GM19468 (cell line): ENCODE measurements at regions not wholly inside any gene's neighbourhood (a gene's known extent, or its start where the extent isn't known, plus 50 kb on each side); places are given as distances from the start of the nearest gene placed in this dataset.
"Not testable (repeated sequence)": the region's sequence is repeated elsewhere in the genome, so short reads cannot be mapped to it uniquely, and the experiment has no call there.

ENCODE experiments used
- ATAC-seq: cut with Tn5 transposase; IDR thresholded peaks from one replicate; pipeline ENCODE4 v1.9.1; 2021; ENCODE audit warnings: mild to moderate bottlenecking, moderate library complexity, moderate number of reproducible peaks; ENCODE audit not compliant: unreplicated experiment; ENCODE audit errors: extremely low read depth

- ATAC-seq = no peak
These were observed 238.1 kb upstream of the IRAK1BP1 start for GRCh38 chr6:78629154-78629721.

DNA sequence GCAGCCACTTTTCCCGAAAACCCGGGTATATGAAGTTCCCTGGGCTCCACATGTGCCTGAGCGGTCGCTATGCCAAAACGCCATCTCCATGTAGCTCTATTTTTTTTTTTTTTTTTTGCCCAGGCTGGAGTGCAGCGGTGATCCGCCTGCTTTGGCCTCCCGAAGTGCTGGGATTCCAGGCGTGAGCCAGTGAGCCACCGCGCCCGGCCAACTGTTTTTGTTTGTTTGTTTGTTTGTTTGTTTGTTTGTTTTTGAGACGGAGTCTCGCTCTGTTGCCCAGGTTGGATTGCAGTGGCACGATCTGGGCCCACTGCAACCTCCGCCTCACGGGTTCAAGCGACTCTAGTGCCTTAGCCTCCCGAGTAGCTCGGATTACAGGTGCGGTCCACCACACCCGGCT, 237.5 kb upstream of the IRAK1BP1 start:
- ATAC-seq = no peak

DNA sequence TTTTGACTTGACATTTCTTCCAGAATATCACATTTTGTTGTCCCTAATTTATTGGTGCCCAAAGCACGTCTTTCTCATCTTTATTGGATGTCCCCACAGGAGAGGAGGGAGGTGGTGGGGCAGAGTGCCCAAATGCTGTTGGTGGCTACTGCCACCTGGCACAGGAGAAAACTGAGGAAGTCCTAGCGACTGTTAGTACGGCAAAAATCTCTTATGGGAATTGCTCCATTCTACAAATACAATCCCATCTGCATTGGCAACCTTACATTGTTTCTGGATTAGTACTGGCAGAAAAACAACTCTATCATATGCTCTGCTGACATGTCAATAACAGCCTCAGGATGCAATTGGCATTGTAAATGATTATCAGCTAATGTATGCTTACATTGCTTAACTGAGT, 235.4 kb upstream of the IRAK1BP1 start:
- ATAC-seq = no peak

DNA sequence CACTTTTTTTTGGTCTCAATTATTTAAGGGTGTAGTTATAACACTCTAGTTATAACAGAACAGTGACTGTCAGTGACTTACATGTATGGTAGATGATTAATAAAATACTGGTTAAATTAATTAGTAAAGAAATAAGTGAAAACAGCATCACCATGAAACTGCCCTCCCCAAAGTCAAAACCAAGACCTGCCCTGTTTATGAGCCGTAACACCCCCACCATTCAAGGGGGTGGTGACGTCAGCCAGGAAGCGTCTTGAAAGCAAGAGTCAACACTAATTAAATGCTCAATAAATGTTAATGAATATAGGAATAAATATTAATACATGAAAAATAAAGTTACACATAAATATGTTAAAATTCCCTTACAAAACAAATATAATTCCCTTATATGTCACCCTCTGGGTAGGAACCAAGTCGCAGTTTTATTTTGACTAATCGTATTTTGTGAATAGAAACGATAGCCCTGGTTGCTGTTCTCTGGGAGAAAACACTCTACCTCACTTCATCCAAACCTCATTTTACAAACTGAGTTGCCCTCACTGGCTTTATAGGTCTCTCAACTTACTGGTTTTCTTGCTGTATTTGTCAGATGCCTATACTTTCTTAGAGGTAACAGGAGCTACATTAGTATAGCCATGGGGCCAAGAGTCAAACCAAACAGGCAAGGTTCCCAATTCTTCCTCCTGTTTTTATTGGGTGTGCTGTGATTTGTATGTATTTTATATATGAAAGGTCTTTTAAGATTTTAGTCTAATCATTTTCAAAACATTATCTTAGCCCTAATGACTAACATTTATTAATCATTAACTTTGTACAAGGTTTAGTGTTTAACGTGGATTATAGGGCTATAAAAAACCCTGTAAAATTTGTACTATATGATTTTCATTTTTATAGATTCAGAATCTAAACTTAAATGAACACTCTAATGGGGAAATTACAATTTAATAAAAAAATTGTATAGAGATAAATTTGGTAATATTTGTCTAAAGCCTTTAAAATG, 227.9 kb upstream of the IRAK1BP1 start:
- ATAC-seq = no peak

DNA sequence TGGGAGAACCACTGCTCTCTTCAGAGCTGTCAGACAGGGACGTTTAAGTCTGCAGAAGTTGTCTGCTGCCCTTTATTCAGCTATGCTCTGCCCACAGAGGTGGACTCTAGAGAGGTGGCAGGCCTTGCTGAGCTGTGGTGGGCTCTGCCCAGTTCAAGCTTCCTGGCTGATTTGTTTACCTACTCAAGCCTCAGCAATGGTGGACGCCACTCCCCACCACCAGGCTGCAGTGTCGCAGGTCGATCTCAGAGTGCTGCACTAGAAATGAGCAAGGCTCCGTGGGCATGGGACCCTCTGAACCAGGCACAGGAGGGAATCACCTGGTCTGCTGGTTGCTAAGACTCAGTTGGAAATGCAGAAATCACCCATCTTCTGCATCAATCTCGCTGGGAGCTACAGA, 223.4 kb upstream of the IRAK1BP1 start:
- ATAC-seq = not testable (repeated sequence)

GRCh38 chr6:78646542-78647415, 220.6 kb upstream of the IRAK1BP1 start:
- ATAC-seq = not testable (repeated sequence)

GRCh38 chr6:78665819-78666218, 201.5 kb upstream of the IRAK1BP1 start:
- ATAC-seq = not testable (repeated sequence)

DNA sequence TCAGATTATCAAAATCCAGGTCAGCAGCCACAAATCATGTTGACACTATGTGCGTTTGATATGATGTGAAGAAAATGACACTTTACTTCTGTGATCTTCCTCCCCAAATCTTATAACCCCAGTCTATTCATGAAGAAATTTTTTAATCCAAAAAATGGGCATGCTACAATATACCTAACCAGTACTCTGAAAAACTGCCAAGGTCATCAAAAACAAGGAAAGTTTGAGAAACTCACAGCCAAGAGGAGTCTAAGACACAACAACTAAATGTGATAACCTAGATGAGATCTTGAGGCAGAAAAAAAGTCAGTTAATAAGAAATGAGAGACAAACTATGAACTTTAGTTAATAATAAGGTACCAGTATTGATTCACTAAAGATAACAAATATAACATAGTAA, 200.6 kb upstream of the IRAK1BP1 start:
- no peak for ATAC-seq

DNA sequence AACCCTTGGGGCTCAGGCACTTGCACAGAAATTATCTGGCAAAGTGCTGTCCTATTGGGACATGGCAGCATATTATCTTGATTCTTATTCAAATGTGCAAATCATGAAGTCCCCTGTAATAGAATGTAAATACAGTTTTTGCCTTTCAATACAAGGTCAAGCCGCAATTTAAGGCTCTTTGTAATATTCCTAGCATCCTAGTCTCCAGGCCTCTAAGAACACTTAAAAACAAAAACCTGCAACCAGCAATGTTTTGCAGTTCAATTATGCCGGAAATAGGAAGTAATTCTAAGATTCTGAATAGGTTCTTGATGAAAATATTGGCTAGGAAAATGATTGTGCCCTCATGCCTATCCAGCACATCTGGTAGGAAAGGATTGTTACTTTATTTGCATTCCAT, 197.2 kb upstream of the IRAK1BP1 start:
- no peak for ATAC-seq

DNA sequence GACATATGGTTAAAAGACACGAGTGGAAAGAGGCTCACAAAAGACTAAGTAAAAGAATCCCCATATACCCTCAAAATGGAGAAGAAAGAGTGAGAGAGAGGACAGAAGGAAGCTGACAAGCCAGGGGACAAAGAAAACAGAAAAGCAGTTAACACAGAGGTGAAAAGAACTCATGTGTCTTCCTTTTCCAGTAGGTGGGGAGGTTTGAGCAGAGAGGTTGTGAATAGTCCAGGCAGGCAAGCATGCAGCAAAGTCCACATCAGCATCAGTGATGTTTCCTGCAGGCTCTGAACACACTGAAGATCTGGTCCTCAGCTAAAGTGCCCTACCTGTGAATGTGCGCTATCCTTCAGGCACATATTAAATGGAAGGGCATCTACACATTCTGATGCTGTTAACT, 196.5 kb upstream of the IRAK1BP1 start:
- ATAC-seq = no peak

- ATAC-seq = not testable (repeated sequence)
These were observed 191.0 kb upstream of the IRAK1BP1 start for GRCh38 chr6:78676069-78677007.

DNA sequence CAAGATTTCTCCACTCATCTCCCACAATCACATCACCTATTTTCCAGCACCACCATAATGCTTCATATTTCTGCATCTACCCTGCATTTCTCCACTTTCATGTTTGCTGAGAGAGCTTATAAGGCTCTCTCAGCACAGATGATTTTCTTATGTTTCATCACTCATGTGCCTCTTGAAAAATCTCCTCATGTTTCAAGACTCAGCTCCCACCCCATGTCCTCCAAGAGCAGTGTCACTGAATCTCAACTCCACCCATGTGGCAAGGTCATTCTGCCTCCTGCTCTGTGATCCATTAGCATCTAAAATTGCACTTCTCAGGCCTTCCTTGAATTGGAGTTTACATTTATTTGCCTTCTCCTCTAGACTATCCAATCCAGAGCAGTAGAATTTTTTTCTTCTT, 178.7 kb upstream of the IRAK1BP1 start:
- no peak for ATAC-seq

- no peak for ATAC-seq
These were observed 173.5 kb upstream of the IRAK1BP1 start for GRCh38 chr6:78693835-78694234.

DNA sequence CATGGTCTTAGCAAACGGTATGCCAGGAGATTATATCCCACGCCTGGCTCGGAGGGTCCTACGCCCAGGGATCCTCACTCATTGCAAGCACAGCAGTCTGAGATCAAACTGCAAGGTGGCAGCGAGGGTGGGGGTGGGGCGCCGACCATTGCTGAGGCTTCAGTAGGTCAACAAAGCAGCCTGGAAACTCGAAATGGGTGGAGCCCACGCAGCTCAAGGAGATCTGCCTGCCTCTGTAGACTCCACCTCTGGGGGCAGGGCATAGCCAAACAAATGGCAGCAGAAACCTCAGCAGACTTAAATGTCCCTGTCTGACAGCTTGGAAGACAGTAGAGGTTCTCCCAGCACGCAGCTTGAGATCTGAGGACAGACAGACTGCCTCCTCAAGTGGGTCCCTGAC, 172.7 kb upstream of the IRAK1BP1 start:
- not testable (repeated sequence) for ATAC-seq

- no peak for ATAC-seq
These were observed 166.4 kb upstream of the IRAK1BP1 start for GRCh38 chr6:78700991-78701390.

DNA sequence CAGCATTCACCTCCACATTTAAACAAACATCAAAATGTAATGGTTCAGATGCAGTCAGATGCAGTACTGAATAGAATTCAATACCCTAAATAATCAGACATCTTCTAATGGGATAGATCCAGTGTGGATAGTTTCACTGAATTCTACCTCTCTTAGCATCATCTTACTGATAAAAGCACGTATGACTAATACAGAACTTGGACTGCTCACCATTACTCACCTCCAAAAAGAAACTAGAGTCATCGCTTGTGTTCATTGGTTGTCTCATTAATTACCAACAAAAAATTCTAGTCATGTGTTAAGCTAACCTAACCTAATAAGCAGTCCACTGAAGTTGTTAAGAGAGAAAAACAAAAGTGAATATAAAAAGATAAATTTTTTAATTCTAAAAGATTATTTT, 165.9 kb upstream of the IRAK1BP1 start:
- no peak for ATAC-seq

DNA sequence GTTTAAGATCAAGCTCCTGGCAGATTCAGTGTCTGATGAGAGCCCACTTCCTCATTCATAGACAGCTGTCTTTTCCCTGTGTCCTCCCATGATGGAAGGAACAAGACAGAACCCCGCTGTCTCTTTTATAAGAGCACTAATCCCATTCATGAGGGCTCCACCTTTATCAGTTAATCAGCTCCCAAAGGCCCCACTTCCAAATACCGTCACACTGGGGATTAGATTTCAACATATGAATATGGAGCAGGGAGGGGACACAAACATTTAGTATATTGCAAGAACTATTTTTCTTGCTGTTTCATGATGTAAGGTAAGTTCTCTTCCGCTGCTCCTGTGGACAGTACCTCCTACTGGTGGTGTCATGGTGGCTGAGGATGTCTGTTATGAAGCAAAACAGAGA, 158.3 kb upstream of the IRAK1BP1 start:
- ATAC-seq = no peak

DNA sequence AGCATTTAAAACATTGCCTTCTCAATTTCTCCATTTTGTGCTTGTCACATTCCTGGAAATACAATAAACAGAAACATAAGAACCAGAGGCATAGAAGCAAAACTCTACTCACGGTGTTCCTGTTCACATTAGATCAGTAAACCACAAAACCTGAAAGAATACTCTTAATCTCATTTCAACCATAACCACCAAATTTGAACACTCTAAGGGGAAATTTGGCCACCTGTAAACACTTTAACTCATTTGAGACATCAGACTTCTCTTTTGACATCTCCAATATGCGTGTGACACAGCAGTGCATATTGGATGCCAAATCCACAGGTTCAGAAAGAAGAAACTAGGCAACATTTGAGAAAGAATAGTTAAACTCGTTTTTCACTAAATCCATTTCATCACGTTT, 153.8 kb upstream of the IRAK1BP1 start:
- no peak for ATAC-seq

- no peak for ATAC-seq
These were observed 123.2 kb upstream of the IRAK1BP1 start for GRCh38 chr6:78744144-78744543.

- no peak for ATAC-seq
These were observed 120.9 kb upstream of the IRAK1BP1 start for GRCh38 chr6:78746457-78746856.
